H1 (cell line): ENCODE measurements at regions not wholly inside any gene's neighbourhood (a gene's known extent, or its start where the extent isn't known, plus 50 kb on each side); places are given as distances from the start of the nearest gene placed in this dataset.

Experiments
- CTCF ChIA-PET: fragments of 300-600 bp; sonication (Branson Sonifier 250); formaldehyde crosslinking; loops from one replicate; lab custom pipeline; 2021; ENCODE audit not compliant: partially characterized antibody; lab: Charles Lee
- POLR2A ChIA-PET: fragments of 300-600 bp; sonication (Branson Sonifier 250); formaldehyde crosslinking; loops from one replicate; lab custom pipeline; 2021; ENCODE audit warnings: inconsistent platforms; ENCODE audit not compliant: partially characterized antibody; lab: Charles Lee
- DNase-seq, 2 experiments: peaks; one replicate each; pipeline versions ENCODE4 v3.0.0 to v3.0.0-alpha.2; 2010 to 2022; ENCODE audit warnings: low spot score in 2 of 2, low read depth in 1 of 2, mixed read lengths in 1 of 2
- FAIRE-seq: peaks from 2 replicates; lab custom pipeline; 2011; peaks lifted over from hg19 to GRCh38; lab: Jason Lieb, UNC
- H2AFZ ChIP-seq: 2 replicates; pipeline ENCODE4 v1.8.1; 2012; ENCODE audit warnings: low read length, inconsistent platforms
- H2AK5ac ChIP-seq: 2 replicates; pipeline ENCODE4 v1.6.1; 2013; ENCODE audit warnings: low read depth, low read length
- H2BK120ac ChIP-seq: replicated peaks from 2 replicates; pipeline ENCODE3; 2013; ENCODE audit warnings: low read depth, low read length, inconsistent platforms
- H2BK12ac ChIP-seq: 2 replicates; pipeline ENCODE4 v1.6.1; 2013; ENCODE audit warnings: low read depth, low read length
- H2BK15ac ChIP-seq: 2 replicates; pipeline ENCODE4 v1.6.1; 2013; ENCODE audit warnings: low read length
- H2BK20ac ChIP-seq: 2 replicates; pipeline ENCODE4 v1.6.1; 2013; ENCODE audit warnings: low read length
- H2BK5ac ChIP-seq: 2 replicates; pipeline ENCODE4 v1.6.1; 2013; ENCODE audit warnings: low read depth, low read length
- H3K14ac ChIP-seq: 2 replicates; pipeline ENCODE4 v1.6.1; 2013; ENCODE audit warnings: inconsistent platforms; ENCODE audit not compliant: insufficient read length
- H3K18ac ChIP-seq: 2 replicates; pipeline ENCODE4 v1.6.1; 2013; ENCODE audit warnings: low read length; ENCODE audit errors: extremely low read depth
- H3K23ac ChIP-seq: 2 replicates; pipeline ENCODE4 v1.6.1; 2013; ENCODE audit warnings: inconsistent platforms; ENCODE audit not compliant: insufficient read length
- H3K23me2 ChIP-seq: 2 replicates; pipeline ENCODE4 v1.6.1; 2013; ENCODE audit warnings: low read depth, low read length
- H3K27ac ChIP-seq: 2 replicates; pipeline ENCODE4 v1.6.1; 2011; ENCODE audit warnings: low read depth, low read length, inconsistent platforms
- H3K27me3 ChIP-seq, 4 experiments: replicated peaks in 1 of 4; 1 replicate in 1 of 4; 2 replicates in 3 of 4; pipeline versions ENCODE4 v1.6.1 to v1.8.1; 2011 to 2013; ENCODE audit warnings: low read length in 3 of 4, mild to moderate bottlenecking in 3 of 4, inconsistent platforms in 2 of 4, mixed read lengths in 2 of 4, moderate library complexity in 1 of 4; ENCODE audit not compliant: control insufficient read depth in 3 of 4, insufficient read depth in 3 of 4; ENCODE audit errors: extremely low read depth in 1 of 4
- H3K36me3 ChIP-seq, 4 experiments: 2 replicates each; pipeline versions ENCODE4 v1.6.1 to v1.8.1; 2011 to 2013; ENCODE audit warnings: mild to moderate bottlenecking in 4 of 4, low read length in 3 of 4, moderate library complexity in 2 of 4, control low read depth in 1 of 4, inconsistent platforms in 1 of 4; ENCODE audit not compliant: insufficient read depth in 4 of 4, control insufficient read depth in 2 of 4
- H3K4ac ChIP-seq: replicated peaks from 2 replicates; pipeline ENCODE3; 2013; ENCODE audit warnings: low read length, low read depth, mixed read lengths, inconsistent platforms; ENCODE audit not compliant: insufficient read length
- H3K4me1 ChIP-seq, 4 experiments: replicated peaks in 1 of 4; 1 replicate in 1 of 4; 2 replicates in 3 of 4; pipeline versions ENCODE4 v1.6.1 to v1.8.1; 2011 to 2013; ENCODE audit warnings: low read length in 3 of 4, inconsistent platforms in 2 of 4, mixed read lengths in 1 of 4; ENCODE audit not compliant: insufficient read depth in 4 of 4, control insufficient read depth in 3 of 4
- H3K4me2 ChIP-seq, 2 experiments: 2 replicates each; pipeline versions ENCODE4 v1.6.1 to v1.8.1; 2011 to 2013; ENCODE audit warnings: low read depth in 2 of 2, low read length in 2 of 2, control low read depth in 1 of 2, inconsistent platforms in 1 of 2, mild to moderate bottlenecking in 1 of 2; ENCODE audit not compliant: insufficient read depth in 1 of 2
- H3K4me3 ChIP-seq, 4 experiments: fragments of 200-600, 300-600 bp in 1 of 4; sonication (generic), shearing (Covaris generic), sonication (Bioruptor Twin) in 1 of 4; 2 replicates each; pipeline versions ENCODE4 v1.5.1 to v1.8.1; 2011 to 2016; ENCODE audit warnings: low read length in 4 of 4, low read depth in 3 of 4, control low read depth in 2 of 4, inconsistent platforms in 2 of 4, mild to moderate bottlenecking in 2 of 4, mixed read lengths in 1 of 4, moderate library complexity in 1 of 4; ENCODE audit not compliant: insufficient read depth in 2 of 4; ENCODE audit errors: extremely low read depth in 1 of 4
- H3K56ac ChIP-seq: replicated peaks from 2 replicates; pipeline ENCODE3; 2013; ENCODE audit warnings: low read depth, mild to moderate bottlenecking, mixed read lengths, low read length, inconsistent platforms; ENCODE audit not compliant: insufficient read length
- H3K79me1 ChIP-seq: 2 replicates; pipeline ENCODE4 v1.6.1; 2013; ENCODE audit warnings: low read depth, low read length, control low read depth
- H3K79me2 ChIP-seq, 2 experiments: 2 replicates each; pipeline versions ENCODE4 v1.6.1 to v1.8.1; 2012 to 2013; ENCODE audit warnings: low read length in 2 of 2, mild to moderate bottlenecking in 2 of 2, inconsistent platforms in 1 of 2; ENCODE audit not compliant: insufficient read depth in 2 of 2, control insufficient read depth in 1 of 2
- H3K9ac ChIP-seq, 4 experiments: replicated peaks in 1 of 4; 1 replicate in 1 of 4; 2 replicates in 3 of 4; pipeline versions ENCODE4 v1.6.1 to v1.8.1; 2011 to 2013; ENCODE audit warnings: low read depth in 3 of 4, low read length in 3 of 4, control low read depth in 2 of 4, mild to moderate bottlenecking in 2 of 4, moderate library complexity in 2 of 4, inconsistent platforms in 1 of 4; ENCODE audit errors: extremely low read depth in 1 of 4
- H3K9me3 ChIP-seq, 2 experiments: 2 replicates each; pipeline versions ENCODE4 v1.6.1 to v1.8.1; 2012 to 2013; ENCODE audit warnings: mild to moderate bottlenecking in 2 of 2, moderate library complexity in 2 of 2, control low read depth in 1 of 2, inconsistent platforms in 1 of 2, low read depth in 1 of 2, low read length in 1 of 2, mixed read lengths in 1 of 2; ENCODE audit not compliant: insufficient read depth in 2 of 2
- H4K20me1 ChIP-seq, 2 experiments: replicated peaks in 1 of 2; 2 replicates each; pipeline versions ENCODE3 to v1.8.1; 2011 to 2013; ENCODE audit warnings: inconsistent platforms in 2 of 2, low read length in 2 of 2, mild to moderate bottlenecking in 1 of 2; ENCODE audit not compliant: insufficient read depth in 2 of 2, control insufficient read depth in 1 of 2
- H4K5ac ChIP-seq: 2 replicates; pipeline ENCODE4 v1.6.1; 2013; ENCODE audit warnings: low read length, low read depth, mixed read lengths, inconsistent platforms; ENCODE audit not compliant: insufficient read length
- H4K8ac ChIP-seq: 2 replicates; pipeline ENCODE4 v1.8.0; 2013; ENCODE audit warnings: mild to moderate bottlenecking, moderate library complexity, low read length, inconsistent platforms; ENCODE audit not compliant: insufficient read depth; ENCODE audit errors: extremely low read depth
- H4K91ac ChIP-seq: replicated peaks from 2 replicates; pipeline ENCODE3; 2013; ENCODE audit warnings: low read length, mixed read lengths, inconsistent platforms; ENCODE audit not compliant: insufficient read length
- BCL11A ChIP-seq, 2 experiments: IDR thresholded peaks; one replicate each; pipeline ENCODE4 v1.6.1; 2011; ENCODE audit warnings: low read depth in 2 of 2, low read length in 2 of 2, mild to moderate bottlenecking in 2 of 2
- BRCA1 ChIP-seq: IDR thresholded peaks from 2 replicates; pipeline ENCODE4 v1.6.1; 2012; ENCODE audit warnings: low read depth, low read length, improper control_type of control experiment
- CBX8 ChIP-seq: fragments of 300-800, 300-1000 bp; sonication (generic); IDR thresholded peaks from 2 replicates; pipeline ENCODE4 v1.7.1; 2016; ENCODE audit warnings: low read depth, low read length, borderline replicate concordance
- CTBP2 ChIP-seq: IDR thresholded peaks from 2 replicates; pipeline ENCODE4 v1.7.0; 2011; ENCODE audit warnings: borderline replicate concordance, mild to moderate bottlenecking, moderate library complexity, mixed read lengths, low read length; ENCODE audit not compliant: insufficient read depth, insufficient read length
- GABPA ChIP-seq: IDR thresholded peaks from 2 replicates; pipeline ENCODE4 v1.6.1; 2011; ENCODE audit warnings: mild to moderate bottlenecking, low read length, moderate library complexity, borderline replicate concordance; ENCODE audit not compliant: insufficient read depth
- HDAC6 ChIP-seq: IDR thresholded peaks from one replicate; pipeline ENCODE4 v1.7.1; 2012; ENCODE audit warnings: low read depth, mild to moderate bottlenecking, inconsistent platforms, low read length, moderate library complexity
- POU5F1 ChIP-seq: IDR thresholded peaks from 2 replicates; pipeline ENCODE4 v1.6.1; 2011; ENCODE audit warnings: low read depth, mild to moderate bottlenecking, low read length, moderate library complexity
- RFX5 ChIP-seq: IDR thresholded peaks from 2 replicates; pipeline ENCODE4 v1.6.1; 2011; ENCODE audit warnings: low read depth, low read length, improper control_type of control experiment, borderline replicate concordance
- SIRT6 ChIP-seq: IDR thresholded peaks from one replicate; pipeline ENCODE4 v1.7.1; 2012; ENCODE audit warnings: low read length, inconsistent platforms
- SRF ChIP-seq: IDR thresholded peaks from 2 replicates; pipeline ENCODE4 v1.6.1; 2011; ENCODE audit warnings: mild to moderate bottlenecking, low read depth, low read length, moderate library complexity
- SUZ12 ChIP-seq: fragments of 200-600 bp; sonication (generic); IDR thresholded peaks from 2 replicates; pipeline ENCODE4 v1.6.1; 2012; ENCODE audit warnings: mild to moderate bottlenecking, inconsistent platforms, low read length, moderate library complexity, mixed read lengths
- TAF1 ChIP-seq: IDR thresholded peaks from 2 replicates; pipeline ENCODE4 v1.6.1; 2011; ENCODE audit warnings: mild to moderate bottlenecking, low read depth, low read length
- WGBS, 2 experiments: shearing (Covaris generic) in 1 of 2; methylation state at CpG; one replicate each; pipeline versions ENCODE4 v1.1.6 to v1.1.7; 2013 to 2015; ENCODE audit warnings: low lambda C conversion rate in 2 of 2, mixed read lengths in 2 of 2, inconsistent platforms in 1 of 2, low coverage in 1 of 2, missing lambda C conversion rate in 1 of 2; ENCODE audit not compliant: insufficient replicate concordance in 2 of 2, insufficient coverage in 1 of 2, insufficient read length in 1 of 2; ENCODE audit errors: extremely low coverage in 1 of 2, missing lambda C conversion rate in 1 of 2; 5-methylcytosine and 5-hydroxymethylcytosine counted together
- TF ChIP-seq, protein P1 (sequence below): IDR thresholded peaks from 2 replicates; pipeline ENCODE4 v1.6.1; 2012; ENCODE audit warnings: low read length, inconsistent platforms

DNA sequence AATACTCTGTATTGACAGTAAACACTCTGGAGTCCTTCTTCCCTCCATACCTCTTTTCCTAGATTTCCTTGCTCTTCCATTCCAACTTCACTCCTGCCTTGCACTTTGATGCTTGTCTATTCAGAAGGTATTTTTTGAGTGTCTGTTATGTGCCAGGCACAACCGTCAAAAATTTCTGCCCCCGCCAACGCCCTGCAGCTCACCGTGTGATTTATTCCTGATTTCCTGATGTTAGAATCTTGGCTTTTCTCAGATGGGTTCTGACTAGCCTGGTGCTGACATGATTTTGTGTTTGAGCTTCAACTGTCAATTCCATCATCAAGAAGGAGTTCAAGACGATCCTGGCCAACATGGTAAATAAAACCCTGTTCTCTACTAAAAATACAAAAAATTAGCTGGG, 297.5 kb downstream of the AGTPBP1 start:
- Histone ChIP-seq H2AFZ (no peak overlapping the region), H2AK5ac (no peak overlapping the region), H3K4ac (no peak overlapping the region), H3K4me2 (no peak overlapping the region), H3K9ac (no peak overlapping the region), H4K91ac (no peak overlapping the region), H2BK120ac (no peak overlapping the region), H3K23me2 (no peaks in the 10 kb centered on the region), H3K18ac (no peak overlapping the region), H3K27me3 (no peaks in the 10 kb centered on the region), H3K4me1 (no peaks in the 10 kb centered on the region; a peak in 1 of 7 replicates), H3K79me2 (no peaks in the 10 kb centered on the region), H4K20me1 (no peaks in the 10 kb centered on the region), H4K8ac (no peak overlapping the region), H3K14ac (no peak overlapping the region), H4K5ac (no peak overlapping the region), H3K27ac (no peak overlapping the region), H3K56ac (no peak overlapping the region), H3K36me3 (no peaks in the 10 kb centered on the region), H2BK5ac (no peak overlapping the region), H3K23ac (no peak overlapping the region), H3K79me1 (no peaks in the 10 kb centered on the region), H2BK20ac (no peak overlapping the region), H2BK12ac (no peak overlapping the region), H3K9me3 (0 out of 4 replicates have a peak, but pooled peaks cover 0 to 2% of the 10 kb centered on the region in 2 experiments), H2BK15ac (no peak overlapping the region), H3K4me3 (no peak overlapping the region)
- CTCF ChIA-PET, result interaction anchor here (1.4 to 1.8 kb wide), 2 partner anchors 13 to 19 kb away, joined by 3 to 7 read pairs; no protein-coding TSS in a partner anchor
- WGBS, 2 experiments, result 84% methylated on average over 5 of the region's 5 CpGs; no CpG with 5 or more reads in 1 of the 2 experiments
- POLR2A ChIA-PET, result no interaction called here
- no peak for FAIRE-seq
- DNase-seq, result no peak
- TF ChIP-seq SRF (no peak), GABPA (no peak), HDAC6 (no peak), SUZ12 (no peak), POU5F1 (no peak), CBX8 (no peak), CTBP2 (no peak), SIRT6 (no peak), BCL11A (IDR thresholded peaks at IDR 0.05; ENCODE audit: low read depth in 2 of 2, low read length in 2 of 2) (no peak), RFX5 (no peak), BRCA1 (no peak), TAF1 (no peak)
- TF ChIP-seq, protein P1, sequence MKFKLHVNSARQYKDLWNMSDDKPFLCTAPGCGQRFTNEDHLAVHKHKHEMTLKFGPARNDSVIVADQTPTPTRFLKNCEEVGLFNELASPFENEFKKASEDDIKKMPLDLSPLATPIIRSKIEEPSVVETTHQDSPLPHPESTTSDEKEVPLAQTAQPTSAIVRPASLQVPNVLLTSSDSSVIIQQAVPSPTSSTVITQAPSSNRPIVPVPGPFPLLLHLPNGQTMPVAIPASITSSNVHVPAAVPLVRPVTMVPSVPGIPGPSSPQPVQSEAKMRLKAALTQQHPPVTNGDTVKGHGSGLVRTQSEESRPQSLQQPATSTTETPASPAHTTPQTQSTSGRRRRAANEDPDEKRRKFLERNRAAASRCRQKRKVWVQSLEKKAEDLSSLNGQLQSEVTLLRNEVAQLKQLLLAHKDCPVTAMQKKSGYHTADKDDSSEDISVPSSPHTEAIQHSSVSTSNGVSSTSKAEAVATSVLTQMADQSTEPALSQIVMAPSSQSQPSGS, result no peak
